ENCODE measurements at regions not wholly inside any gene's neighbourhood (a gene's known extent, or its start where the extent isn't known, plus 50 kb on each side); places are given as distances from the start of the nearest gene placed in this dataset.

- TF ChIP-seq POLR2A (IDR thresholded peaks at IDR 0.05) = no peak
- no peak for TF ChIP-seq CTCF (IDR thresholded peaks at IDR 0.05)
Observed at GRCh38 chr17:68790492-68790891, 164.7 kb downstream of the ABCA8 start.

Data from heart left ventricle (tissue), 13 donors.